ES-I3 (cell line): ENCODE measurements at regions not wholly inside any gene's neighbourhood (a gene's known extent, or its start where the extent isn't known, plus 50 kb on each side); places are given as distances from the start of the nearest gene placed in this dataset.
"Not testable (repeated sequence)": the region's sequence is repeated elsewhere in the genome, so short reads cannot be mapped to it uniquely, and the experiment has no call there.

Source experiments
- H3K36me3 ChIP-seq: 2 replicates; pipeline ENCODE4 v1.6.1; 2013; ENCODE audit warnings: mild to moderate bottlenecking, low read length, control low read depth, moderate library complexity; ENCODE audit not compliant: insufficient read depth
- H3K4me1 ChIP-seq: 2 replicates; pipeline ENCODE4 v1.6.1; 2013; ENCODE audit warnings: mild to moderate bottlenecking, control low read depth, low read length; ENCODE audit not compliant: insufficient read depth
- H3K9ac ChIP-seq: 2 replicates; pipeline ENCODE4 v1.6.1; 2013; ENCODE audit warnings: low read depth, mild to moderate bottlenecking, low read length, moderate library complexity
- H3K9me3 ChIP-seq: 2 replicates; pipeline ENCODE4 v1.6.1; 2013; ENCODE audit warnings: mild to moderate bottlenecking, low read length, moderate library complexity; ENCODE audit not compliant: control insufficient read depth, insufficient read depth

DNA sequence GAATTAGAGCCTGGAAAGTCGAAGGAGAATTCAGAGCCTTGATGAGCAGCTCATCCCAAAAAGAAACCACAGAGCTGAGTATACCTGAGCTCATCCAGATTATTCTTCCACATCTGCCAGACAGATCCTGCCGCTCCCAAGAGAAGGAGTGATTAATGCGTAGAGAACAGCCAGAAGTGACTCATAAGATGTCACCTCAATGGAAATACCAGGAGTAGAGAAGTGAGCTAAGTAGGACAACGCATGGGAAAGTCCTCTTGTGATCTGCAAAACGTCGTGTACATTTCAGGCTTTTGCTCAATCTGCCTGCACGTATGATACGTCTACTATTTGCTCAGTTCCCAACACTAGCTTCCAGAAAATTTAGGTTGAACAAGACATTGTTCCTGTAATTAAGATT is 230.5 kb upstream of the AUTS2 start:
- no peak overlapping the region for H3K9ac ChIP-seq
- H3K4me1 ChIP-seq, result no peaks in the 10 kb centered on the region; the same call in 1 of the 2 replicates
- H3K9me3 ChIP-seq, result no peaks in the 10 kb centered on the region
- no peaks in the 10 kb centered on the region for H3K36me3 ChIP-seq

DNA sequence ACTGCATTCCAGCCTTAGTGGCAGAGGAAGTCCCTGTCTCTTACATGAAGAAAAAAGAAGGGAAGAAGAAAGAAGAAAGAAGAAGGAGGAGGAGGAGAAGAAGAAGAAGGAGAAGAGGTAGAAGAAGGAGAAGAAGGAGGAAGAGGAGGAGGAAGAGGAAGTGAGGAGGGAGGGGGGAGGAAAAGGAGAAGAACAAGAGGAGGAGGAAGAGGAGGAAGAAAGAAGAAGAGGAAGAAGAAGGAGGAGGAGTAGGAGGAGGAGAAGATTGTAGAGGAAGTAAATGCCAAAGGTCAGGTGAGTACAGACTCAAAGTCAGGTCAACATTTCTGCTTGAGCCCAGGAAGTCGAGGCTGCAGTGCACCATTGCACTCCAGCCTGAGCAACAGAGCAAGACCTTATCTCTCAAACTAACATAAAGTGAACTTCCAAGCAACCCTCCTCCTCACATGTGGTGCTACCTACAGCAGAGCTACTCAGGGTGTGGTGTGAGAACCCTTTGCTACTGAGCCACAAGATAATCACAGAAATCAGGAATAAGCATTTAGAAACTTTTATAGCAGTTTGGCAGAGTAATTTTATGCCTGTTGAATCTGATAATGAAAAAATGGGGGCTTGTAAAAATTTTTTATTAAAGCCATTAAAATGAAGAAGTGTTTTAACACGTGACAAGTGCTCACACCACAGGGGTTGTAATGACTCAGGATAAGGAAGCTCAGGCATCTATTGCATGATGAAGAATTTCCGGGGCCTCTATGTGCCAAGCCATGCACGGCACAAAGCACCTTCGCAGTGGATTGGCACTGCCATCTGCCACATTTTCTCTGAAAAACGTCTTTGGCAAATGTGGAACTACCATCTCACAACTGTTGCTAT is 224.9 kb upstream of the AUTS2 start:
- H3K9ac ChIP-seq, result no peak overlapping the region
- no peaks in the 10 kb centered on the region for H3K36me3 ChIP-seq
- H3K9me3 ChIP-seq, result no peaks in the 10 kb centered on the region
- peaks cover 5% of the 10 kb centered on the region; the same call in 1 of the 2 replicates for H3K4me1 ChIP-seq

DNA sequence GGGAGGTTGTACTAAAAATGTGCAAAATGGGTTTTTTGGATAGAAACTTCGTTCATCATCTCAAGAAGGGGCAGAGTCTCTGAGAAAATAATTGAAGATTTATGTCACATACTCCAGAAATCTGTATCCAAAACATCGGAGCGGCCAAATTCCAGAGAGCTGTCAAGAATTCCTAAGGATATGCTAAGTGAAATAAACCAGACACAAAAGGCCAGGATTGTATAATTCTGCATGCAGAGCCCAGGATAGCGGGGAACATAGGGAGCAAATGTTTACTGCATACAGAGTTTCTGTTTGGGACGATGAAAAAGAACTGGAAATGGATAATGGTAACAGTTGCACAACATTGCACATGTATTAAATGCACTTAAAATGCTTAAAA is 224.2 kb upstream of the AUTS2 start:
- no peaks in the 10 kb centered on the region for H3K36me3 ChIP-seq
- H3K4me1 ChIP-seq, result peaks cover 5% of the 10 kb centered on the region; the same call in 1 of the 2 replicates
- H3K9ac ChIP-seq, result no peak overlapping the region
- no peaks in the 10 kb centered on the region for H3K9me3 ChIP-seq

DNA sequence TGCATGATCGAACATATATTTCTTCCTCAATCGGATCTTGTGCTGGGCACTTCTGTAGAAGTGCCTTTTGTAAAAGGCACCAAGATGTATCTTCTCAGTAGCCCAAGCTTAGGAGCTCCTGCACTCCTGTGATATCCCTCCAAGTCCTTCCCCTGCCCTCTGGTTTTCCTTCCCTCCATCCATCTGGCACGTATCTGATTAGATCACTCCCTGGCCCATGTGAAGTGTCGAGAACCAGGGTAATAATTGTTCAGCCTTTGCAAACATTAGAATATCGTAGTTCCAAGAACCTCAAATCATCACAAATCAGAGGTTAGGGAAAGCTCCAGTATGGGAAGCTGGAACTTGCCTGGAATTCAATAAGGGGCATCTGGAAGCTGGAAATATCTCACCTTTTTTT is 221.1 kb upstream of the AUTS2 start:
- peaks cover 5% of the 10 kb centered on the region; the same call in 1 of the 2 replicates for H3K4me1 ChIP-seq
- H3K36me3 ChIP-seq, result no peaks in the 10 kb centered on the region
- no peaks in the 10 kb centered on the region for H3K9me3 ChIP-seq
- H3K9ac ChIP-seq, result no peak overlapping the region

DNA sequence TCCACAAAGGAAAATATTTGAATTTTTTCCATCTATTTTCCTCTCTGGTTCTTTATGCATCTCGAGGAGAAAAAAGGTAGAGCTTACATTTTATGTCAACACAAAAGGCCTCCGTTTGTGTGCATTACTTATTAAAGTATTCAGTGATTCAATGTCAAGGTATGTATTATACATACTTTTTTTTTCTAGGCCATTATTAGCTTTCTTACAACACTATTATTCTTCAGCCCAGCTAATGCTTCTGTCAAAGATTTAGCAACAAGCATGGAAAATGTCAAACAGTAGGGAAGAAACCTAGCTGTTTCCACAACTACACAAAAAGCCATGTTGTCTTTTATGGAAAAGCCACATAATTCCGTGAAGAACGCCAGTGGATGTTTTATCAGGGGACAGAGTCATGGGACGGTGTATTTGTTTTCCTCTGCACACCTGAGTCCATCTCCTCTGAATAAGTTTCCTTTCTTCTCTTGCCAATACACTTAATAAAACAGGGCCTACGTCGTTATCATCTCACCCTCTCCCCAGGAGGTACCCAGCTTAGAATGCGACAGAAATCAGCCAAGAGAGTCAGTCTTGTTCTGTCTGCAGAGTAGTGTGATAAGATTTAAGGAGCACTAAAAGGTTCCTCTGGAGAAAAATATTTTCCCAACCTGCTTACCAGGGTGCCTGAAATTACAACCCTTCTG is 209.7 kb upstream of the AUTS2 start:
- Histone ChIP-seq H3K36me3 (no peaks in the 10 kb centered on the region), H3K4me1 (no peaks in the 10 kb centered on the region), H3K9me3 (no peaks in the 10 kb centered on the region), H3K9ac (no peak overlapping the region)

DNA sequence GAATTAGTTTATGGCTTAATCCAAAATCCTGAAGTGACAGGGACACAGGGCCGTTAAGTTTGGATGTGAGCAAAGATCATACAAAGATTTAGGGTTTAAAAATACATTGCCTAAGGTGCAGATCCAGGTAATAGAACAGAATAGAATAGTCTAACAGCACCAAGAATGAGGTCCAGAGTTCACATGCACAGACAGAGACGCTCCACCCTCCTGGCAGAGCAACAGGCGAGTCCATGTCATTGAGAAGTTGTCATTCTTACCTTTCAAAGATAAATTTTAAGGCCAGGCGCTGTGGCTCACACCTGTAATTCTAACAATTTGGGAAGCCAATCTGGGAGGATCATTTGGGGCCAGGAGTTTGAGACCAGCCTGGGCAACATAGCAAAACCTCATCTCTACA is 209.1 kb upstream of the AUTS2 start:
- H3K36me3 ChIP-seq, result no peaks in the 10 kb centered on the region
- H3K9ac ChIP-seq, result no peak overlapping the region
- no peaks in the 10 kb centered on the region for H3K4me1 ChIP-seq
- H3K9me3 ChIP-seq, result no peaks in the 10 kb centered on the region

DNA sequence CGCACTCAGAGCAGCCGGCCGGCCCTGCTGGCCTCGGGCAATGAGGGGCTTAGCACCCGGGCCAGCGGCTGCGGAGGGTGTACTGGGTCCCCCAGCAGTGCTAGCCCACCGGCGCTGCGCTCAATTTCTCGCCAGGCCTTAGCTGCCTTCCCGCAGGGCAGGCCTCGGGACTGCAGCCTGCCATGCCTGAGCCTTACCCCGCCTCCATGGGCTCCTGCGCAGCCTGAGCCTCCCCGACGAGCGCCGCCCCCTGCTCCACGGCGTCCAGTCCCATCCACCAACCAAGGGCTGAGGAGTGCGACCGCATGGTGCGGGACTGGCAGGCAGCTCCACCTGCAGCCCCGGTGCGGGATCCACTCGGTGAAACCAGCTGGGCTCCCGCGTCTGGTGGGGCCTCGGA is 204.4 kb upstream of the AUTS2 start:
- not testable (repeated sequence) for H3K4me1 ChIP-seq, H3K36me3 ChIP-seq, H3K9ac ChIP-seq, H3K9me3 ChIP-seq

DNA sequence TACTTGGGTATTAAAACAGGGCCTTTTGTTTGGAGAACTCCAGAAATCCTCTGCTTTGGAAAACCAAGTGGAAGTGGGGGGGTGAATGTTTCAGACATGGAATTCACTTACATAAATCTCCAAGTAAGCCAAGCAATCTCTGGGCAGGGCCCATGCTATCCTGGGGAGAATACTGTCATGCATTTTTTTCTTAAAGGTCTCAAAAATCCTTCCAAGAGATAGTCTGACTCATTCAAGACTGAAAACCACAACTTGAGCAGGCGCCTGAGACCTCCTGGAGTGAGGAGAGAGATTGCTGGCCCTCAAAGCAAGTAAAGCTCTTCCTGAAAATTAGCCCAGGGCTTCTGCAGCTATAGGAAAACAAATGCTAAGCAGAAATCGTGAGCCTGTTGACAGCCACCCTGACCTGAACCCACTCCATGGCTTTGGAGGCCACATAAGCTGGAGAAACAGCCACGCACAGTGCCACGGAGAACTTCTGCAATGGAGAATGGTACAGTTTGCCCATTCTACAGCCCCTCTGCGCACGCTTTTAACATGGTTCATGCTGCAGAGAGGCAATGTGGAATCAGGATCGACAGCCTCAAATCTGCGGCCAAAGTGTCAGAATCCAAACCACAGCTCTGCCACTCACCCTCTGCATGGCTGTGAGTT is 203.1 kb upstream of the AUTS2 start:
- Histone ChIP-seq H3K4me1 (peaks cover 10% of the 10 kb centered on the region; the same call in 1 of the 2 replicates), H3K36me3 (no peaks in the 10 kb centered on the region), H3K9ac (no peak overlapping the region), H3K9me3 (no peaks in the 10 kb centered on the region)

DNA sequence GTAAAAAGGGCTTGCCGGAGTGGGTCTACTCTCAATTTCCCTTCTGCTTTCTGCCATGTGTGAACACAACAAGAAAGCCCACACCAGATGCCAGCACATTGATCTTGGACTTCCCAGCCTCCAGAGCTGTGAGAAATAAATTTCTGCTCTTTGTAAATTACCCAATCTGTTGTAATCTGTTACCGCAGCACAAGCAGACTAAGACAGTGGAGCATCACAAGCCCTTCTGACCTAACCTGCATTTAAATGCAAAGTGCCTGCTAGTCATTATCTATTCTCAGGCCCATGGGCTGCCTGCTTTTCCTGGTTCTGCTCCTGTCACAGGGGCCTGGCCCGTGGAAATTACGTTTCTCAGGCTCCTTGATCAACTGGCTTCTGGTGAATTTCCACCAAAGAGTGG is 199.3 kb upstream of the AUTS2 start:
- no peaks in the 10 kb centered on the region for H3K9me3 ChIP-seq
- H3K36me3 ChIP-seq, result no peaks in the 10 kb centered on the region
- H3K4me1 ChIP-seq, result peaks cover 10% of the 10 kb centered on the region; the same call in 1 of the 2 replicates
- no peak overlapping the region for H3K9ac ChIP-seq

DNA sequence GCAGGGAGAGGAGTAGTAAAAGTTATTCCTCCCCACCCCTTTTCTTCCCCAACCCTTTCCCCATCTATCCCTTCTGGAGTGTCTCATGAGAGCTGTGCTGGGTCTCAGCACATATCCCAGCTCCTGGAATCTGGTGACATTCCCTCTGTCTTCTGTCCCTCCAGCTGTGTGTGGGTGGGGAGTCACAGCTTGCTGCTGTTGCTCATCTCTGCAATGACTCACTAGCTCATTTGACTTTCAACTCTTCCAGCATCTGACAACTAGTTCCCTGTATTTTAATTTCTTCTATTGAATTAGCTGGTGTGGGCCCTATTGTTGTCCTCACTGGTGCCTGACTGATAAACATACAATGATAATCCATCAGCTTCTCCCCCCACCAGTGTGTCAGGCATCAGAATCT is 198.9 kb upstream of the AUTS2 start:
- Histone ChIP-seq H3K4me1 (peaks cover 10% of the 10 kb centered on the region; the same call in 1 of the 2 replicates), H3K9me3 (no peaks in the 10 kb centered on the region), H3K9ac (no peak overlapping the region), H3K36me3 (no peaks in the 10 kb centered on the region)

DNA sequence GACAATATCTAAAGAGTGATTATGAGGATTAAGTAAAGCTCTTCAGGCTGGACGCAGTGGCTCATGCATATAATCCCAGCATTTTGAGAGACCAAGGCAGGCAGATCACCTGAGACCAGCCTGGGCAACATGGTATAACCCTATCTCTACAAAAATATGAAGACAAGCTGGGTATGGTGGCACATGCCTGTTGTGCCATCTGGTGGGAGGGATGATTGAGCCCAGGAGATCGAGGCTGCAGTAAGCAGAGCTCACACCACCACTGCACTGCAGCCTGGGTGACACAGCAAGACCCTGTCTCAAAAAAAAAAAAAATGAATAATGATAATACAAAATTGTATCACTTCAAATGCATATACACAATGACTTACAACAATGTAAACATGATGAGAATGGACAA is 195.6 kb upstream of the AUTS2 start:
- H3K36me3 ChIP-seq, result no peaks in the 10 kb centered on the region

DNA sequence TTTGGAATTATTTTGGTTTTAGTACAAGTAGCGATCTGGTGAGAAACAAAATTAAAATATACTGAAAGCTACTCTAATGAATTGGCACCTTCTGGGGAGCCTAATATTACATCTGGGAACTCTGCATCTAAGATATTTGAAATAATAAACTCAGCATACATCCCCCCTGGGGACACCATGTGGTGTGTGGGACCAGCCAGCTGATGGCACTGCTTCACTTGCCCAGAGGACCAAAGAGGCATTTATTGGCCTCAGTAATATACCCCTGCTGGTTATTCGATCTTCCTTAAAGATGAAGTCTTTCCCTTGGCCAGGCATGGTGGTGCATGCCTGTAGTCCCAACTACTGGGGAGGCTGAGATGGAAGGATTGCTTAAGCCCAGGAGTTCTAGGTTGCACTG is 195.1 kb upstream of the AUTS2 start:
- H3K9me3 ChIP-seq, result no peaks in the 10 kb centered on the region
- 0 out of 2 replicates have a peak, but pooled peaks cover 10% of the 10 kb centered on the region for H3K4me1 ChIP-seq
- no peak overlapping the region for H3K9ac ChIP-seq
- no peaks in the 10 kb centered on the region for H3K36me3 ChIP-seq

More for the DNA sequence above, 195.6 kb upstream of the AUTS2 start:
- 0 out of 2 replicates have a peak, but pooled peaks cover 10% of the 10 kb centered on the region for H3K4me1 ChIP-seq
- H3K9ac ChIP-seq, result no peak overlapping the region
- H3K9me3 ChIP-seq, result no peaks in the 10 kb centered on the region

DNA sequence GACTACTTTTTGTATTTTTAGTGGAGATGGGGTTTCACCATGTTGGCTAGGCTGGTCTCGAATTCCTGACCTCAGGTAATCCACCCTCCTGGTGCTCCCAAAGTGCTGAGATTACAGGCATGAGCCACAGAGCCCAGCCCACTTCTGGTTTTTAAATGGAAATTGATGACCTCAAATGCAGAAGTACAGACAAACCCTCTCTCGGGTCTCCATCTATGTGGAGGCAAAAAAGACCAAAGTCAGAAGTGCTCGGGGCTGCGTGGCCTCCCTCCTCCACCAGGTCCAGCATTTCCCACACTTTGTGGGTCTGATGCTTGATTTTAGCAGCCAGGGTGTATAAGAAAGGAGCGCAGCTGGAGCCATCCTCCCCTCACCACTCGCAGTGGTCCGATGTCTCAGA is 187.3 kb upstream of the AUTS2 start:
- H3K9ac ChIP-seq, result no peak overlapping the region
- no peaks in the 10 kb centered on the region for H3K36me3 ChIP-seq
- no peaks in the 10 kb centered on the region for H3K9me3 ChIP-seq
- no peaks in the 10 kb centered on the region for H3K4me1 ChIP-seq

DNA sequence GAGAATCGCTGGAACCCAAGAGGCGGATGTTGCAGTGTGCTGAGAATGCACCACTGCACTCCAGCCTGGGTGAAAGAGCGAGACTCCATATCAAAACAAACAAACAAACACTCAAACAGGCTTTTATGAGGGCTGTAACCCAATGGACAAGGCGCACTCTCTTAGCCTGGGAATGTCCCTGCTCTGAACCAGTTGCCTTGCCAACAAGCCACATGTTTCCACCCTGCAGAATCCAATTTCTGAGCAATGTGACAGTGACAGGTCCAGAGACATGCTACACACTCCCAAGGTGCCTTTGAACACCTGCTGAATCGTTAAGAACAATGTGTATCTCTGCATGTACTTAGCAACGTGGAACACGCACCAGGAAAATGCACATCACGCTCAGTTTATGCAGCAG is 186.8 kb upstream of the AUTS2 start:
- no peak overlapping the region for H3K9ac ChIP-seq
- no peaks in the 10 kb centered on the region for H3K4me1 ChIP-seq
- no peaks in the 10 kb centered on the region for H3K9me3 ChIP-seq
- H3K36me3 ChIP-seq, result no peaks in the 10 kb centered on the region
